ENCODE measurements at regions not wholly inside any gene's neighbourhood (a gene's known extent, or its start where the extent isn't known, plus 50 kb on each side); places are given as distances from the start of the nearest gene placed in this dataset.
"Not testable (repeated sequence)": the region's sequence is repeated elsewhere in the genome, so short reads cannot be mapped to it uniquely, and the experiment has no call there.

DNA sequence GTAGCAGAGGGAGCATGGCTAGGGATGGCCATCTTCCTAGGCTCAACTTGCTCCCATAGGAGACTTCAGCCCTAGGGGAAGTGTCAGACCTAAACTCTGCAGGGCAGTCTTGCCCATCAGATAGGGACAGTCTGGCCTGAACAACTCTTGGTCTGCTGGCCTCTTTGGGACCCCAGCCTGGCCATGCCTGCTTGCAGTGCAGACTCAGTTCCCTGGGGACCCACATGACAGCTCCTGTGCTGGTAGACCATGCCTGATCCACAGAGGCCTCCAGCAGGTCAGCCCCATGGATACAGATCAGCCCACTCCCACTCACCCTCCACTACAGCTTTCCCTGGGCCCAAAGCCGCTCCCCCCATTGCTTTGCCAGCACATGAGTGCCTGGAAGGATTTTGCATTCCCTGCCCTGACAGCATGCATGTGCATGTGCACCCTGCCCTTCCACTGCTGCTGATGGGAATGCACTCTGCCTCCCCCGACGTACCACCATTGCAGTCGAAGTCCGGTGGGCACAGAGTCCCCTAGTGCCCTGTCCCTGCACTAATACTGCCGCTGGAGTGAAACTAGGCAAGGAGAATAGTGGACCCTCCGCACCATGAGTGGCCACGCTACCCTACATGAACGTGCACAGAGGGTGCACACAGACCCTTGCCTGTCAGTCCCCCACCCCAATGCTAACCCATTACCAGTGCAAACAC lies 841.4 kb downstream of the FSCB start:
- no peak for DNase-seq

DNA sequence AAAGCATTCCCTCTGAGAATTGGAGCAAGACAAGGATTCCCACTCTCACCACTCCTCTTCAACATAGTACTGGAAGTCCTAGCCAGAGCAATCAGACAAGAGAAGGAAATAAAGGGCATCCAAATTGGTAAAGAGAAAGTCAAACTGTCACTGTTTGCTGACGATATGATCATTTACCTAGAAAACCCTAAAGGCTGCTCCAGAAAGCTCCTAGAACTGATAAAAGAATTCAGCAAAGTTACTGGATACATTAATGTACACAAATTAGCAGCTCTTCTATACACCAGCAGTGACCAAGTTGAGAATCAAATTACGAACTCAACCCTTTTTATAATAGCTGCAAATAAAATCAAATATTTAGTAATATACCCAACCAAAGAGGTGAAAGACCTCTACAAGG lies 851.9 kb downstream of the FSCB start:
- DNase-seq = not testable (repeated sequence)

DNA sequence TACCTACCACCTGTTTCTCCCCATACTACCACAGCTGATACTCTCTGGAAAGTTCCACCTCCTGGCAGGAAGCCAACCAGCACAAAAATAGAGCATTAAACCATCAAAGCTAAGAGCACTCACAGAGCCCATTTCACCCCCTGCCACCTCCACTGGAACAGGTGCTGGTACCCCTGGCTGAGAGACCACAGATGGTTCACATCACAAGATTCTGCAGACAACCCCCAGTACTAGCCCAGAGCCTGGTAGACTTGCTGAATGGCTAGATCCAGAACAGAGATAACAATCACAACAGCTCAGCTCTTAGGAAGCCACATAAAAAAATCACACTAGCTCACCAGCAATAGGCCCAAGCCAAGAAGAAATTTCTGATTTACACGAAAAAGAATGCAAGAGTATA lies 855.2 kb downstream of the FSCB start:
- DNase-seq = no peak

DNA sequence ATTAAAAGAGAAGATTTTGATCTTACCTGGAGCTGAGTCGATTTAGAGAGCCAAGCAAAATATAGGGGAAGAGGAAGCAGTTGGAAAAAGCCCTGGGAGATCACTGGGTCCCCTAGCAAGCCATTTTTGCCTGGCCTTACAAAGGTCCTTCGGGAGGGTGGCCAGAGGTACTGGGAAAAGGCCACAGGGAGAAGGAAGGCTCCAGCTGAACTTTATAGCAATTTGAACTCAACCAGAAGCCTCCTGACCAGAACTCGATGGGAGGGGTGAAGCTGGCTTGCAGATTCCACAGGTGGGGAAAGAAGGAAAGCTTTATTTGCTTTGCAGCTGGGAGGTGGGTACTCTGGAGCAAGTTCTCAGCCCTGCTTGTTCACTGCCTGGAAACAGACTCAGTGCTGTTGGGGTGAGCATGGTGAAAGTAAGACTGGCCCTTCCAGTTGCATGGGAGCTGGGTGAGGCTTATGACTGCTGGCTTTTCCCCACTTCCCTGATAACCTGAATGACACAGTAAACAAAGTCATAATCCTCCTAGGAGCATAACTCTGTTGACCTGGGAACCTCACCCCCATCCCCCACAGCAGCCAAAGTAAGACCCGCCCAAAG lies 855.8 kb downstream of the FSCB start:
- DNase-seq = no peak

DNA sequence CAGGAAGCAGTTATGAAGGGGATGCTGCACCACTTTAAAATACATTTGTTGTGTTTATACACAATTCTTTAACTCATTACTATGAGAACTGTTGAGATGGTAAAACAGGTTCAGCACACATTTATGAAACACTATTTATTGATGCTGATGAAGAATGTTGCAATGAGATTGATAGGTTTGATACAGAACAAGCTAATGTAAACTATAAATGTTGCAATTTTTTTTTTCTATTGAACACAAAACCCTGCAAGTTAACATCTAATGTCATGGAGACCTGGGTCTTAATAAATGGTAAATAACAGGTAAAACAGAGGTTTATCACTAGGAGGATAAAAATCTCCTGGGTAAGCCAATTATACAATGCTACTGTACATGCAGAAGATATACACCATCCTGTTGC lies 857.6 kb downstream of the FSCB start:
- DNase-seq = no peak

DNA sequence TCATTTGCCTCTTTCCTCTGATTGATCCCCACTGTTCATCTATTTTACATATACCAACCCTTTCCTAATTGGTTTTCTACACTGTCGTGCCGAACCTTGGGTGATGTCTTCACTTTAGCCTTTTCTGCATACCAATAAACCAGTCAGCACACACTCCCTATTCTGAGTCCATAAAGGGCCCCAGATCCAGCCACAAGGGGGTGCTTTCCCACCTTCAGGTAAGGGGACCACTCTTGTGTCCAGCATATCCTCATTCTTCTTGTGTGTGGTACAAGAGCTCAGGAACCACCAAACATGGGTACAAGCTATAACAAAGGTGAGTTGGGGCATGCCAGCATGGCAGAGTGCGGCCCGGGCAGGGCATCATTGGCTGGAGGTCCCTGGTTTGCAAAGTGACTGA lies 859.8 kb downstream of the FSCB start:
- DNase-seq = no peak

DNA sequence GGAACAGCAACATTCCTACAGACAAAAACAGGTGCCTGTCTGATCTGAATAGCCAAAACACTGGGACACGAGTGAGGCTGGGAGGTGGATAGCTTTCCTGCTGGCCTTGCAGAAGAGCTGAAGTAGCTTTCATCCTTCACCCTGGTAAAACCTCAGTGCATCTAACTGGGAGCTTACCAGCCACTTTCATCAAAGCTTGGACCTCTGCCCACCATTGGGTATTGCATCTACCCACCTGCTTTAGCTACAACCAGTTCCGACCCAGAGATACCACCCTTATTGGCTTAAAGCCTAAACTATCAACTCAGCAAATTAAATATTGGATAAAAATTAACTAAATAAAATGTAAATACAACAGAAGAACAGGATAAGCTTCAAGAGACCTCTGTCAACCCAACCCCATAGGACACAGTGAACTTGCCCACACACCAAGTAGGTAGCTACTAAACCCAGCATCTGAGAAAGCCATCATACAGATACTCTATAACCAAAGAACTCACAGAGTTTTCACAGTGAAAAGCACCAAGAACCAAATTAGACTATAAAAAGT lies 866.3 kb downstream of the FSCB start:
- DNase-seq = no peak

DNA sequence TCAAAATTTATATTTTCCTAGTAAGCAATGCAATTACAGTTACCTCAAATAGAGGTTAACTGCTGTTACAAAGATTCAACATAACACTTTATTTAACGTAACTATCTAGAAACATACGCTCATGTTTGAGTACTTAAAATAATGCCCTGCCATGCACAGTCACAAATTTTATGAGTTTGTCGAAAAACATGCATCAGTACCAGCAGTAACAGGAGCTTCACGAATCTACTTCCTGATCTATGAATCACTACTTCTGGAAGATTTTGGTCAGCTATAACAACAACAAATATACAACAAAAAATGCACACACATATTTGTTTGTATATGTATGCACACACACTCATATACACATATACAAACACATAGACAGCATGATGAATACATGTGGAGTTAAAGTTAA lies 881.8 kb downstream of the FSCB start:
- no peak for DNase-seq

DNA sequence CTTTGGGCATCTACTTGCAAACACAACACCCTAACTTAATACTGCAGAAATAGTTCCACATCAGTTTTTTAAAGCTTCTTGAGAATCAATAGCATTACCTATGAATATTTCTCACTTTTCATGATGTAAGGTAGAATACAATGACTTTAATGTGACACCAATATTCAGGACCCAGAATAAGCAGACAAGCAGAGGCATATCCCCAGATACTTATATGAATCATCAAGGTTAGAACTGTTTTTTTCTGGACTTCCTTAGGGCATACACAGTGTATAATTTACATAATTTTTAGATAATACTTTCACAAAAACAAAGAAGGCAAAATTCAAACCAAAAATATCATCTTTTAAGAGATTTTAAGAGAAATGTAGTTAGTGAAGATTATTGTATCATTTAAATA lies 885.8 kb downstream of the FSCB start:
- DNase-seq = no peak

DNA sequence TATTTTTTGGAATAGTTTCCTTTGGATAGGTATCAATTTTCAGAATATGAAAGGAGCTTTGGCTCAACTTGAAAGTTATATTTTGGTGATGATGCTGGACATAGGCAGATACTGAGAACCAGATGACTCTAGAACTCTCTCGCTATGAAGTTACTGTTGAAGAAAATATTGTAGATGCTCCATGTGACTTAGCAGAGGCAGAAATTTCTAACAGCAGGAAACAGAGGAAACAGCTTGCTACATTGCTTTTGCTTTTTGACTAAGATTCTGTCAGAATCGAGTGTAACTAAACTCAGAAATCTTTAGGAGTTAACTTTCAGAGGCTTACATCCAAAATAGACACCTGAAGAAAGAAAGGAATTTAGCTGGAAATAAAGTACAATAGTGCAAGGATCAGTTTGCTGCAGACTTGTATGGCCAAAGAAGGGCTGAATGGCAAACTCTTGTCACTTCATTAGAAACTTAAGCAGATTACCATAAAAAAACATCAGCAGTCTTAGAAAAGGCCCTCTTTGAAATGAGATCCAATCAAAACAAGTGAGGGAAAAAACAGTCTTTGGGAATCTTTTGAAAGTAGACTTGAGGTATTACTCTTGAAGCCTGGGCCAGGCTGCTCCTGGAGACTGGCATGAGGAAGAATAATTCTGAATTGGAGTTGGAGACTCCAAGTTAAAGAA lies 911.8 kb downstream of the FSCB start:
- no peak for DNase-seq

DNA sequence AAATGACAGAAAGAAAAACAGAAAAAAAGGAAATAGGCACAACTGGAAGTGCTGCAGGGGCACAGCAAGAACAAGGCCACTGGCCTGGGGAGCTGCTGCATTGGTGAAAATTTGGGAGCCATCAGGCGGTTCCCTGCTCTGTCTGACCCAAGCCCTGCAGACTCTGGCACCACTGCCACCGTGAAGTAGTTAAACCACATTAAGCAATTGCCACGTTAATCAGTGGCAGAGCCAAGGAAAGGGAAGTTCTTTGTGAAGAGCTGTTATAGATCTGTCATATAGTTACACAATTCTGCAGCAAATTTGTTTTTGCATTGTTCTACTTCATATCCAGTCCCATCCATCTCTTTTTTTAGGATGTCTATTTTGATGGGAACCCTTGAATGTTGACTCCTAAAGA lies 915.3 kb downstream of the FSCB start:
- no peak for DNase-seq

DNA sequence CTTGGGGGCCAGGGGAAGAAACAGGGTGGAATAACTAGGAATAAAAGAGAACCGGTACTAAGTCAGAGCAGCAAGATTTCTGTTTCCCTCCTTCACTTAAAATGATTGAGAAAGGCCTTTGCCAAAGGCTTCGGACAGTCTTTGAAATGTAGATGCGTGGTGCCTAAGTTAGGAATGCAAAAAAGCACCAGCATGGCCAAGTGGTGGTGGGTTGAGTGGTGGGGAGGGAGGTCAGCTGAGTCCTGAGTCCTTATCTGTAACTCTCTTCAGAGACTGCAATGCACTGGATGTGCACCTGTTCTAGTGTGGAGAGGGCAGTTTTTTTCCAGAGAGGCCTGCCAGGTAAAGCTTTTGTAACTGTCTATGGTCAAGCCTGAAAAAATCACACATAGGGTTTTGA lies 919.9 kb downstream of the FSCB start:
- DNase-seq = no peak

DNA sequence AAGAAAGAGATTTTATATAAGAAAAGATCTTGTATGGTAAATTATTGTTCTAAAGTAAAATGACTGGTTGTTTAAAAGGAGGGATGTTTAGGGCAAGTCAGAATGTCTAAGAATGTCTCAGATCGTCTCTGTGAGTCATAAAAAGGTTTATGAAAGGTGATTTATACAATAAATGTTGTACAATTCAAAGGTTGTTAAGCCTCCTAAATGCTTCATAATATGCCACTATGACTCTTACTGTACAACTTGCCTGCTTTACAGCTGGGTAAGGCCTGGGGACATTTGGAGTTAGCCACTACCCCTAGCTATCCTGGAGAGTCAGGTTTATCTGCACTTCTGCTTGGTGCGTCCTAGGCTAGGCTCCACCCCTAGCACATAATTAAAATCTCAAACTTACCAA lies 927.4 kb downstream of the FSCB start:
- DNase-seq = no peak

DNA sequence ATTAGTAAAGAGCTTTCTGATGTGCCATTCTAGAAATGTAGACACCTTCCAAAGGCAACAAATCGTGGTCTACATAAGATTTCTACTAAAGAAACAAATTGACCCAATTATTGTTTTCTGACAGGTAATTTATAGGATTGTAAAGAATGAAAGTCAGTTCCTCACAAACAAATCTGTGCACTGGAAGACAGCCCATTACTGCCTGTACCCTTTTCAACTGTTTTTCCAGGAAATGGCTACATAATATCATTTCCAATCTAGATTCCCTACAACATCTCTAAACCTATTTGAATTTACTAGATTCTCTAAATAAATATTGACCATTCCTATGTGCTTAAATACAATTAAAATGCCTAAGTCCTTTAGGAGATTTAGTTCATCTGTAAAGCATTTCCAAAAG lies 939.1 kb downstream of the FSCB start:
- no peak for DNase-seq

DNA sequence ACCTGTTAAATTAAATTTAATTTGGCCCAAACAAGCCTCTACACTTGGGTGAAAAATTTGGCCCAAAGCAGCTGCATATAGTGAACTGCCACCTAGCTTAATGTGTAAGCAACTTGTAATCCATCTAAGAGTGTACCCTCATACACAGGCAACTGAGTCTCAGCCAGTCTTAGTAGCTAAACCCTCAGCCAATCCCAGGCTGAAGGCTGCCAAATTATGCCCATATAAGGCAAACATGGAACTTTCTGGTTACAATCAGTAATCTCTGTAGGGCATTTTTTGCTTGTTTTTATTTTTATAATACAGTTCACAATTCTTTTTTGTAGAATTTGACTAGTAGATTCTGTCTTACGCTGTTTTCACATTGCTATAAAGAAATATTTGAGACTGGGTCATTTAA lies 958.7 kb downstream of the FSCB start:
- no peak for DNase-seq

DNA sequence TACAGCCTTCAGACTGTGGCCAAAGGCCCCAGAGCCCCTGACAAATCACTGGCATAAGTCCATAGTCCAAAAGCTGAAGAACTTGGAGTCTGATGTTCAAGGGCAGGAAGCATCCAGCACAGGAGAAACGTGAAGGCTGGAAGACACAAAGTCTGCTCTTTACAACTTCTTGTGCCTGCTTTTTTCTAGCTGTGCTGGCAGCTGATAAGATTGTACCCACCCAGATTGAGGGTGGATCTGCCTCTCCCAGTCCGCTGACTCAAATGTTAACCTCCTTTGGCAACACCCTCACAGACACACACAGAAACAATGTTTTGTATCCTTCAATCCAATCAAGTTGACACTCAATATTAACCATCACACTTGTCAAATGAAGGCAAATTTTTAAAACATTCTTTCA lies 959.5 kb downstream of the FSCB start:
- not testable (repeated sequence) for DNase-seq

DNA sequence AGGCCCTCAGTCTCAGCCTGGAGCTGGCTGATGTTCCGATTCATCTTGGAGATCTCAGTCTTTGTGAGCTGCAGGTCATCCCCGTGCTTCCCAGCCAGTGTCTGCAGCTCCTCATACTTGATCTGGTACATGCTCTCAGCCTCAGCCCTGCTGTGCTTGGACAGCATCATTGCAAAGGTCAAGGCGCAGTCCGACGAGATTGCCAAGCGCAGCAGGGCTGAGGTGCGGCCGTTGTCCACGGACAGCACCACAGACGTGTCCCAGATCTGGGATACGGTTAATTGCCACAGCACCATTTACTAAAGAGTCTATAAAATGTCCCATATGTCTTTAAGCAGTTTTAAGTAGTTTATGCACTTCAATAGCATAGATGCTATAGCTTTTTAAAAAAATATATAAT lies 965.7 kb downstream of the FSCB start:
- no peak for DNase-seq

DNA sequence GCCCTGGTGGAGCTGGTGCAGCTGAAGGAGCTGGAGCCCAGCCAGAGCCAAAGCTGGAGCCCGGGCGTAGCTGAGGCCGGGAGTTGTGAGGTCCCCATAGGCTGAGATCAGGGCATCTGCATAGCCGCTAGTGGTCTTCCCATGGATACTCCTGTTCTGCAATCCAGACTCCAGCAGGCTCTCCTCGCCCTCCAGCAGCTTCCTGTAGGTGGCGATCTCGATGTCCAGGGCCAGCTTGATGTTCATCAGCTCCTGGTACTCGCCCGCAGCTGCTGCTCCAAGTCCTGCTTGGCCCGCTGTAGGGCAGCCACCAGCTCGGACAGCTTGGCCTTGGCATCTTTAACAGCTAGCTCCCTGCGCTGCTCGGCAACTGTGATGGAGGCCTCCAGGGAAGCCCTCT lies 966.1 kb downstream of the FSCB start:
- no peak for DNase-seq

DNA sequence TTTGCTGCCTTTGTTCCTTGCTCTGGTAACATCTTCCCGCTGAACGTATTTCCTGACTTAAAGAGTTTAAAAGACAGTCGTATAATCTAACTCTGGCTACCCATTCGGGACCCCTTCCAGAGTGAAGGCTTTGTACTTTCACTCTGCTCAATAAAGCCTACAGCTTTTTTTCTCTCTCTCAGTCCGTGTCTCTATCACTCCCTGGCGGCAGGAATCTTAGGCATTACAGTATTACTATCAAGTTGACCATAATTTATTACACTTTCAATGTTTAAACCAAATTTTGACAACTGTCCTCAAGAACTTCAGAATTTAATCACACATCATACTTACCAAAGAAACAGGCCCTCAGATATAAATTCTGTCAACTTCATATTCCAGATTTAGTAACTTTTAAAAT lies 967.9 kb downstream of the FSCB start:
- no peak for DNase-seq

DNA sequence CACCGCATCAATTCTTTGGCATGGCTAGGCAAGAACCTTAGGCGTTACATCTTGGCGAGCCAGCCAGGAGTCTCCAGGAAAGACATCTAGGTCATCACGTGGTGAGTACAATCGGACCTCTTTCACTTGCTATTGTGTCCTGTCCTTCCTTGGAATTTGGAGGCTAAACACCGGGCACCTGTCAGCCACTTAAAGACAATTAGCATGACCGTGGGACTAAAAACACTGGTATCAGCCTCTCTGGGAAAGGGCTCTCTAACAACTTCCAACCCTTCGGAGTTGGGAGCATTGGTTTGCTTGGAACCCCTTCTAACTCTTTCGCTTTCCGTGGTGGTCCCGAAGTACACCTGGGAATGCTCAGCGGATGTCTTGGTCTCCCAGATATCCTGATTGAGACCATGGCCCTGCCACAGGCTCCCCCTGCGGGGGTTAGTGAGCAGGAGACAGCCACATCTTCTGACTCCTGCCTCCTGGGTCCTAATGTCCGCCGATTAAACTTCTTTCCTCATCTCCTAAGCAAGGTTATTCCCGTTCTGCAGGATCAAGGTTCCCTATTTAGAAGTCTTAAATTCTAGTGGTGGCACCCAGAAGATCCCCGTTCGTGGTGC lies 971.7 kb downstream of the FSCB start:
- no peak for DNase-seq

DNA sequence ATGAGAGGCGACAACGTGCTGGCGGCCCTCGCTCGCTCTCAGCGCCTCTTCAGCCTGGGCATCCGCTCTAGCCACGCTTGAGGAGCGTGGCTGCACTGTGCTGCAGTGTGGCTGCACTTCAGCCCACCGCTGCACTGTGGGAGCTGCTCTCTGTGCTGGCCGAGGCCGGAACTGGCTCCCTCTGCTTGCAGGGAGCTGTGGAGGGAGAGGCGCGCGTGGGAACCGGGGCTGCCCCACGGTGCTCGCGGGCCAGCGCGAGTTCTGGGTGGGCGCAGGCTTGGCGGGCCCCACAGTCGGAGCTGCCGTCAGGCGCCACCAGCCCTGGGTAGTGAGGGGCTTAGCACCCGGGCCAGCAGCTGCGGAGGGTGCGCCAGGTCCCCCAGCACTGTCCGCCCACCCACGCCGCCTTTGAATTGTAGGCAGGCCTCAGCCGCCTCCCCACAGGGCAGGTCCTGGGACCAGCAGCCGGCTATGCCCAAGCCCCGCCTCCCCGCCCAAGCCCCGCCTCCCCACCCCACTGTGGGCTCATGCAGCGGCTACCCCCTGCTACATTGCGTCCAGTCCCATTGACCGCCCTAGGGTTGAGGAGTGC lies 974.2 kb downstream of the FSCB start:
- DNase-seq = no peak

DNA sequence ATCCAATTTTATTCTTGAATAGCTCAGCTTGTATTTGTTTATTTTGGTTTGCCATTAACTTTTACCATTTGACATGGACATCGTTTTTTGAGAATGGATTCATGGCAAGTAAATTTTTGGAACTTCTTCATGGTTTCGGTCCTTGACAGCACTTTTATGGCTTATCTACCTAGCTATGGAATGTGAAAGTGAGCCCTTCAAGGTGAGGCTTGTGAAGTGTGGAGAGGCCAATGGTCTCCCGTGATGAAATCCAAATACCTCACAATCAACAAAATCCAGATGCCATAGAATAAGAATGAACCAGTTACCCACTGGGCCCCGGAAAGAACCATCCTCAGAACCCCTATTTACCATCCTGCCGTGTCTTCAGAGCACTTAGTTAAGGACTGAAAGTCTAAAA lies 978.8 kb downstream of the FSCB start:
- DNase-seq = no peak

DNA sequence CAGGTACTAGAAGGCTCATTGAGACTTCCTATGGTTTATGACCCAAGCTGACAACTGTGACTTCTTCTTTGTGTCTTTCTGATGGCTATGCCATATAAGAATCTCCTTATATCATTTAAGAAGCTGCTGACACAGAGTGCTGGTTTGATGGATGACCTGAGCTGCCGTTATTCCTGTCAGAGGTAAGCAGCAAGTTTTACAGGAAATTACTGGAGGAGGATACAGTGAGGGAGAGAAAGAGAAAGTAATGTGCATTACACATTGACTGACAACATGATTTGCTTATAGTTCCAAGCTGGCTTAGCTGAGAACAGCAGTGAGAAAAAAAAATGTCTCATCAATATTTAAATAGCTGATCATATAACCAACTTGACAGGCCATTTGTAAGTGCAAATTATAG lies 981.4 kb downstream of the FSCB start:
- DNase-seq = no peak

DNA sequence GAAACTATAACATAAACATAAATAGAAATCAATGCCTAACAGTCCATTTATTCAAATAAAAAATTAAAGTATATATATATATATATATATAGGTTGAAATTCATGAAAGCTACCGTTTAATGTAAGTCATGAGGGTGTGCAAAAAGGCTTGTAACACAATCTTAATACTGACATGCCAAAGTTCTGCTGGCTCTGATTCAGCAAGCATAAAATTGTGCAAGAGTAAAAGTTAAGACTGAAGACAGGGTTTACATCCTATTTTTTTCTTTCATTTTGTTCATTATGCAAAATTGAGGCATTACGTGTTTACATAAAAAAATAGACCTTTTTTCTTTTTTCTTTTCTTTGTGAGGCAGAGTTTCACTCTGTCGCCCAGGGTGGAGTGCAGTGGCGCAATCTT lies 984.2 kb downstream of the FSCB start:
- DNase-seq = no peak

Measured in GF-D8 (cell line).